OCI-LY3 (cell line): ENCODE measurements at regions not wholly inside any gene's neighbourhood (a gene's known extent, or its start where the extent isn't known, plus 50 kb on each side); places are given as distances from the start of the nearest gene placed in this dataset.

Source experiments
- EZH2phosphoT487 ChIP-seq: fragments of 200-600 bp; shearing (Covaris generic); IDR thresholded peaks from 2 replicates; pipeline ENCODE4 v1.6.1; 2018; ENCODE audit warnings: antibody characterized with exemption, mixed run types, low read depth
- TF ChIP-seq, protein P1 (sequence below): fragments of 200-600, 300-600 bp; sonication (generic); IDR thresholded peaks from 2 replicates; pipeline ENCODE4 v1.5.1; 2014; ENCODE audit warnings: antibody characterized with exemption, low read length, low read depth

DNA sequence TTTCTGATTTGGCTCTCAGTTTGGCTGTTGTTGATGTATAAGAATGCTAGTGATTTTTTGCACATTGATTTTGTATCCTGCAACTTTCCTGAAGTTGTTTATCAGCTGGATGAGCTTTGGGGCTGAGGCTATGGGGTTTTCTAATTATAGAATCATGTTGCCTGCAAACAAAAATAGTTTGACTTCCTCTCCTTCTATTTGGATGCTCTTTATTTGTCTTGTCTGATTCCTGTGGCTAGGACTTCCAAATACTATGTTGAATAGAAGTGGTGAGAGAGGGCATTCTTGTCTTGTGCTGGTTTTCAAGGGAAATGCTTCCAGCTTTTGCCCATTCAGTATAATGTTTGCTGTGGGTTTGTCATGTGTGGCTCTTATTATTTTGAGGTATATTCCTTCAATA is 734.7 kb upstream of the FAM241A start:
- TF ChIP-seq, protein P1, sequence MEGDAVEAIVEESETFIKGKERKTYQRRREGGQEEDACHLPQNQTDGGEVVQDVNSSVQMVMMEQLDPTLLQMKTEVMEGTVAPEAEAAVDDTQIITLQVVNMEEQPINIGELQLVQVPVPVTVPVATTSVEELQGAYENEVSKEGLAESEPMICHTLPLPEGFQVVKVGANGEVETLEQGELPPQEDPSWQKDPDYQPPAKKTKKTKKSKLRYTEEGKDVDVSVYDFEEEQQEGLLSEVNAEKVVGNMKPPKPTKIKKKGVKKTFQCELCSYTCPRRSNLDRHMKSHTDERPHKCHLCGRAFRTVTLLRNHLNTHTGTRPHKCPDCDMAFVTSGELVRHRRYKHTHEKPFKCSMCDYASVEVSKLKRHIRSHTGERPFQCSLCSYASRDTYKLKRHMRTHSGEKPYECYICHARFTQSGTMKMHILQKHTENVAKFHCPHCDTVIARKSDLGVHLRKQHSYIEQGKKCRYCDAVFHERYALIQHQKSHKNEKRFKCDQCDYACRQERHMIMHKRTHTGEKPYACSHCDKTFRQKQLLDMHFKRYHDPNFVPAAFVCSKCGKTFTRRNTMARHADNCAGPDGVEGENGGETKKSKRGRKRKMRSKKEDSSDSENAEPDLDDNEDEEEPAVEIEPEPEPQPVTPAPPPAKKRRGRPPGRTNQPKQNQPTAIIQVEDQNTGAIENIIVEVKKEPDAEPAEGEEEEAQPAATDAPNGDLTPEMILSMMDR = no peak
- no peak for TF ChIP-seq EZH2phosphoT487
